Left ventricle myocardium superior (tissue), 1 donor: ENCODE measurements at regions not wholly inside any gene's neighbourhood (a gene's known extent, or its start where the extent isn't known, plus 50 kb on each side); places are given as distances from the start of the nearest gene placed in this dataset.
A peak's percentile ranks its signal among the peaks of the same experiment; 100 is the strongest.

Experiments
- ATAC-seq: fragments of 200-7000 bp; cut with Tn5 transposase; one replicate; pipeline ENCODE4 v1.9.1; 2020; ENCODE audit warnings: mild to moderate bottlenecking, moderate library complexity
- DNase-seq: peaks from one replicate; pipeline ENCODE4 v3.0.0-alpha.2; 2020
- intact Hi-C: fragments of 100-400 bp; cut with micrococcal nuclease; formaldehyde crosslinking; loops from one replicate; pipeline ENCODE4 v1.11.0; 2022
- donor health status: DM: no; HTN: yes; CAD: no; lungs with severe emphysema.

DNA sequence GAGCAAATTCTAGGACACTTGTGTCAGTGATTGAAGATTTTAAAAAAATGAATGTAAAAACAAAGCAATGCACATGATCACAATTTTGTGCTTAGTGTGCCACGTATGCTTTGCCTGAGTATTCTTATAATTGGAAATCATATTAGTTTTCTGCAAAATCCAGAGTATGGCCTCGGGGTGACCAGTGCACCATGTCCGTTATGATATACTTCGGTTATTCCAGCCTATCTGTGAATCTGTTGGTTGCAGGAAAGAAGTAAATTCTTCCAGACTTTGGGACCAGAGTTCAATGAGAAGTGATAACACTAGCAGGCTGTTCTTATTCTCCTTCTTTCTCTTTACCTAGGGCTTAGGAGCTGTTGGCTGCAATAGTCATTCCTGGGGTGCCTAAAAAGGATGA, 152.0 kb upstream of the TMC3 start:
- ATAC-seq (no peak), DNase-seq (no peak)
- intact Hi-C loops, result no loop called here

DNA sequence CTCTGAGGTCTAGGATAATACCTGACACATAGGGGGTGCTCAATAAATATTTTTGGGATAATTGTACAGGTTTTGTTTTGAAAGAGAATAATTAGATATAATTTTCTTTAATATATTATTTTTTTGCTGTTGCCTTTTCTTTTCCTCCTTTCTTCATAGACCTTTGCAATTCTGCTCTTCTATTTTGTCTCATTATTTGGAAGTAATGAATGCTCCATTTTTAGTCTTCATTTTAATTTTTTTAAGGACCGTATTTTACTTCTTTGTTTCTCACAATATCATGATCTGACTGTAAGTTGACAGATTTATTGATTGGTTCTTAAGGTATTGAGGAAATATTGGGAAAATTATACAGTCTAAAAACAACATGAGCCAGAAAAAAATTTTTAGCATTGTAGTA, 150.5 kb upstream of the TMC3 start:
- ATAC-seq (no peak), DNase-seq (no peak)
- intact Hi-C loops, result no loop called here

DNA sequence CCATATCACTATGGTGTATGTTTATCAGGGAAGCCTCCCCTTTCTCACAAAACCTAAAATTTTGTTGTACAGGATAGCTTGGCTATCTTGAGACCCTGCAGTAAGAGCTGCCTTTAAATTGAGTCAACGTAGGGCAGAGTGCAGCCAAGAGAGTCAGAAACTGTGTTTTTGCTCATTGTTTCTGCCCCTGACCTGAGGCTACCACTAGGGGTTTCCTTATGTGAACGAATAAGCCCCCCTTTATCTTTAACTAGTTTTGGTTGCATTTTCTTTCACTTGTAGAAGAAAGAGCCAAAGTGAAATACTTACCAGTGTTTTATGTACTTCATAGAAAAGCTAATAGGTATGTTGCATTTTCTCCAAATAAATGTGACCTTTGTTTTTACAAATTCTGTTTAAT, 149.9 kb upstream of the TMC3 start:
- intact Hi-C loops, result no loop called here
- ATAC-seq (no peak), DNase-seq (no peak)

DNA sequence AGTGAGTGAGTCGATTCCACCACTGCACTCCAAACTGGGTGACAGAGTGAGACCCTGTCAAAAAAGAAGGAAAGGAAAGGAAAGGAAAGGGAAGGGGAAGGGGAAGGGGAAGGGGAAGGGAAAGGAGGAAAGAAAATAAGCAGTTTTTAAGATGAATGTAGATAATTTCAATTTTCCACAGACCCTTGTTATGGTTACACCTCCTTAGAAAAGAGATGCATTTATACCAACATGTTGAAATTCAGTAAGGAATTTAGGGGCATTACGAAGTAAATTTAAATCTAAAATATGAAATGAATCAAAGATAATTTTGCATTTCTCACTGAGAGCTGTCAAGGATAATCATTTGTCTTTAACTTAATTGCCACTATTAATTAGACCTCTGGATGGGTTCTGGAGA, 146.5 kb upstream of the TMC3 start:
- DNase-seq (no peak), ATAC-seq (no peak)
- intact Hi-C loops, result no loop called here

DNA sequence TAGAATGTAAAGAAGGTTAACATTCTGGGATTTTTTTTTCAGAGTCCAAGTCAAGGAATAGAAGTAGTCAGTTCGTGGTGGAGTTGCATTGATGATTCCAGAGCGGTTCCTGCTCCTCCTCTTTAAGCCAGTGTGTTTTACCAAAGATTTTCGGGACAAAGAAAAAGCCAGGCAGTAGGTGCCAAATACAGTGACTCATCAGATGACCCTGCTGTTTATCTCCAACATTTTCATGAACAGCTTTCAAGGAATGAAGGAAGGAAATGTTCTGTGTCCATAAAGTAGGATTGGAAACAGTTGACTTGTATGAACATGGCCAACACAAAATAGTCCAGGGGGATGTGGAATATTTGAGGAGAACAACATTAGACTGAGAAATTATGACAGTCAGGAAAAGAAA, 142.4 kb upstream of the TMC3 start:
- ATAC-seq (no peak), DNase-seq (no peak)
- intact Hi-C loops, result no loop called here

DNA sequence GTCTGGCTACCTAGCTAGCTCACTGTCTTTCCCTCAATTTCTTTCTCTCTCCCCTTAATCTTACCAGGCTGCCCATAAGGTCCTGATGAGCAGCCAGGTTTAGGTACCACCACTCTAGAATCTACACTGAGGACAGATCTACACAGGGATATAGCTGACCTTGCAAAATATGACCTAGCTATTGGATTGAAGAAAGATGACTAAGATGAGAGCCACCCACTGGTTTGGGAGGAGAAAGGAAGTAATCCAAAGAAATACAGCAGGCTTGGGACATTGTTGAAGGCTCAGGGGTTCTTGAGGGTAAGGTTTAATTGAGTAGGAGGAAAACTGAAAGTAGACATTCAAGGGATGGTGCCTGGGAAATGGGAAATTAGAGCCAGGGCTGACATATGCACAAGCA, 142.0 kb upstream of the TMC3 start:
- intact Hi-C loops, result no loop called here
- DNase-seq, result no peak

DNA sequence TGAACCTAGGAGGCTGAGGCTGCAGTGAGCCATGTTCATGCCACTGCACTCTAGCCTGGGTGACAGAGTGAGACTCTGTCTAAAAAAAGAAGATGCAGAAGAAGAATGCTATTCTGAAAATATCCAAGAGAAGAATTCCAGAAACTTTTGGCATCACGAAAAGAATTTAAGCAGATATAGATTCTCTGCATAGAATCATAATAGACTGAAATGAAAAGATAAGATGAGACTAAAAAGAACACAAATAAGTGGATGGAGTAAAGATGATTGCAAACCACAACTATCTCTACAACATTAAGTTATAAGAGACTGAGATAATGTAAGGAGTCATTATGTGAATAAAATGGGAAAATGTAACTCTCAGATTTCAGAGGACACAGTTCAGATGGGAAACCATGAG, 140.7 kb upstream of the TMC3 start:
- intact Hi-C loops, result no loop called here
- ATAC-seq (no peak), DNase-seq (no peak)

More for the DNA sequence above, 142.0 kb upstream of the TMC3 start:
- no peak for ATAC-seq

DNA sequence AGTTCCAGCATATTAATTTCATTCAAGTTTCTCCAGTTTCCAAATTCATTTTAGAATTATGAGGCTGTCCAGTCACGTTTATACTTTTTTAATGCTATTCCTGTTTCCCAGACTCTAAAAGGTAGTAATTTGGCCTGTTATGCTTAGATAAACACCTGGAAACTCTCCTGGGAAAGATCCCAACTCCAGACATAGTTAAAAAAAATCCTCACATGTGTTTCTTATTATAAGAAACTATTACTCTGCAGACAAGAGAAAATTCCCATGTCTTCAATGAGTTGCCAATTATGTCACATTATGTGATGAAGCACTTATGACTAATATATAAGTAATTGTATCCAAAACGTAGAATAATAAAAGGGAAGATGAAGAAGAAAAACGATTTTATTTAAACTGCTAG, 137.1 kb upstream of the TMC3 start:
- no peak for DNase-seq
- intact Hi-C loops, result no loop called here
- ATAC-seq, result no peak

DNA sequence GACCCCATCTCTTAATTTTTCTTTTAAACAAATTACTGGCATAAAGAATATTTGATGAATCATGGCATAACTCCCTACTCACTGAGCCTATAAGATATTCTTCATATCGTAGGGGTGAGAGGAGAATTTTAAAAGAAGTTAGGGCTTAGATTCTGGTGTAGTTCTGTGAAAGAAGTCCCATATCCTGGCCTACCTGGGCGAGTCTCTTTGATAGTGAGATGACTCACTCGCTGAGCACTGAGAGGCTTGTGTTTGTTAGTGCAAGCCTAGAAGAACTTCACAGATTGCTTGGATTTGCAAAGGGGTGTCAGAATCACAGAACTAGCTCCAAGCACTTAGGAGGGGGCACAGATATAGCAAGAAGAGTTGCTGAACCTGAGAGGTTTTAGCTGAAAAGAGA, 133.8 kb upstream of the TMC3 start:
- ATAC-seq (no peak), DNase-seq (no peak)
- intact Hi-C loops, result no loop called here

DNA sequence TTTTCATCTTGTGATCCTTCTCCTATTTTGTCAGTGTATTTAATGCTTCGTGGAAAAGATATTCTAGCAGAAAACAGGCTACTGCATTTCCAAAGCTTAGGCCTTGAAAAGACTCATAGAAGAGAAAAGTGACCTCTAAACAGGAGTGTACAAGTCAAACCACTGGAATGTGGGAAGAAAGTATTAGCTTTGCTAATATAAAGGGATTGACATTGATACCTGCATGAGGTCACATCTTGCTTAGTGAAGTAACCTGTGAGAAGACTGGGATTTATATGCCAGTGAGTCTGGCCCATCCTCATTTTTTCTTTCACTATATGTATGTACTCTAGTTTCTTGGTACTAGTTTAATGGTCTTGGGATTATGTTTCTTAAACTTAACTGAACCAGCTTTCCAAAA, 132.9 kb upstream of the TMC3 start:
- intact Hi-C loops, result no loop called here
- DNase-seq (no peak), ATAC-seq (no peak)

DNA sequence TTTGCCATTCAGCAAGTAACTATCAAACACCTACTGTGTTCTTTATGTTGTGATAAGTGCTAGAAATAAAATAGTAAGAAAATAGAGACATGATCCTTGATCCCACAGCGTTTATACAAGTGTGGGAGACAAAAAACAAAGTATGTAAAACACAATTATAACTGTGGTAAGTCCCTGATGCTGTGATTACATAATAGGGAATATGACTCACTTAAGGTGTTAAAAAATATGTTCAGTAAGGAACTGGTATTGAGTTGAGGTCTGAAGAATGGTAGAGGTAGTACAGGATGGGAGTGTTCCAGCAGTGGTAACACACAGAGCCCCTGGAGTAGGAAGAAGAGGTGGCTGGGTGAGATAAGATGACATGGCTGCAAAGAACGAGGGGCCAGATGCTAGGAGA, 132.1 kb upstream of the TMC3 start:
- intact Hi-C loops, result no loop called here
- ATAC-seq (no peak), DNase-seq (no peak)

DNA sequence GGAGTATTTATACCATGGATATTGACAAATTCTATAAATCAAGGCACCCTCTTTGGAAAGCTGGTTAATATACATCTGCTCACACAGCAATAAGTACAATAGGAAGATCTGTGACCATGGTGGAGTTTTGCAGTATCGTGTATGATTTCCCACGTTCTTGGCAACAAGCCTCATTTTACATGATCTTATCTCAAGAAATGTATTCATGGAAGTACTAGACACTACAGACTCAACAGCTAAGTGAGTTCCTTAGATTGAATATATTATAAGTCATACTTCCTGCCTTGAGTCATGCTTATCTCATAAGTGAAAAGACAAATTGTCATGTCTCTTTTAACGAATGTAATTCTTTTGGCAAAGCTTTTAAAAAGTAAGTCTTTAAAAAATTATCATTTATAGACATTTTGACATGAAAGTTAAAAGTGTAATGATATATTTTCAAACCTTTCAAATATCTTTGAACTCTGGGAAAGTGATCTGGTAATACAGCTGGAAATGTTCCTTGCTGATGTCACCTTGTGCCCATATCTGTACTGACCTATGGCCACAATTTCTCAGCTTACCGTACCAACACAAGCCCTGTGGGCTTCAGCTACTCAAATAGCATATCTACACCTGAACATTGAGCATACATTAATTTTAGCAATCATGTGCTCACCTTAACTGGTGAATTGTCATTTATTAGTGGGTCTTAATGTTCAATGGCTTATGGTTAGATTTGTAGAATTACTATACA, 130.3 kb upstream of the TMC3 start:
- intact Hi-C loops, result no loop called here
- DNase-seq, result no peak
- no peak for ATAC-seq

DNA sequence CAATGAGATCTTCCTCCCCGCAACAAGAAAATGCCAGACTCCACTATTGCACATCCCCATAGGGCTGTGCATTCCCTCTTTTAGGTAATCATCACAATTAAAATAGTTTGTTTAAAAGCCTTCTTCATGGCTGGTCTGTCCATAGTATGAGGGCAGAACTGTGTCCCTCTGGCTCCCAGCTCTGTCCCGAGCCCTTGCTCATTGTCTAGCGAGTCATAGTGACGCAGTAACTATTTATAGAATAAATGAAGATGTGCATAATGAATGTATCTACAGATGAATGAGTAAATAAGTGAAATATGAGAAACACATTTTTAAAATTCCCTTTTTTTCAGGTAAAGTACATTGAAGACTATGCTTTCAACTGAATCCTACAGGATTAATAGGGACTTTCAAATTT, 128.4 kb upstream of the TMC3 start:
- ATAC-seq (no peak), DNase-seq (no peak)
- intact Hi-C loops, result no loop called here

DNA sequence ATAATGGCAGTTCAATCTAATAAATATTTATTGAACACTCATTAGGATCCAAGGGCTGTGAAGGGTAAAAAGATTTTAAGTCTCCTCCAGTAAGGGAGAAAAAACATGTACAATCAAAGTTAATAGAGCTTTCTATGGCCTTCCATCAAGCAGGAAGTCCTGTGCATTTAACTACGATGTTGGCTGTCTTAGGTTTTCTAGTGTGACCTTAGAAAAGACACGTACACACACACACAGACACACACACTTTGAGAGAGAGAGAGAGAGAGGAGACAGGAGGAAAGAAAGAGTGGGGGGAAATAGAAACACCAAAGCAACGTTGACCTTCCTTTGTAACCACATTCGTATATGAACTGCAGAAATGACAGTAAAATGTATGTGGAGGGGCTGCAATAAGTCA, 126.1 kb upstream of the TMC3 start:
- intact Hi-C loops, result no loop called here
- no peak for ATAC-seq
- DNase-seq, result no peak

DNA sequence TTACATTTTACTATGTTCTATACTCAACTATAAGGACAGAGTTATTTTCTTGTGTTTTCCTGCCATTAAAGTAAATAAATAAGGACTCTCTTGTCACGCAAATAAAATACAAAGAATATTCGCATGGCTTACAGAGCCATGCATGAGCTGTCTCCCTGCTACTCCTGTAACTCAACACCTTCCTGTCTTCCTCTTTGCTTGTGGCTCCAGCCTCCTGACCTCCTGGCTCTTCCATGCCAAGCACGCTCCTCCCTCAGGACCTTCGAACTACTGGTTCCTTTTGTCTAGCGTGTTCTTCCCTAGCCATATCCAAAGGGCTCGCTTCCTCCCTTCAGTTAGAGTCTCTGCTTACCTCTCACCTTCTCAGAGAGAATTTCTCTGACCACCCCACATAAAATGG, 124.3 kb upstream of the TMC3 start:
- intact Hi-C loops, result no loop called here
- no peak for DNase-seq
- no peak for ATAC-seq

DNA sequence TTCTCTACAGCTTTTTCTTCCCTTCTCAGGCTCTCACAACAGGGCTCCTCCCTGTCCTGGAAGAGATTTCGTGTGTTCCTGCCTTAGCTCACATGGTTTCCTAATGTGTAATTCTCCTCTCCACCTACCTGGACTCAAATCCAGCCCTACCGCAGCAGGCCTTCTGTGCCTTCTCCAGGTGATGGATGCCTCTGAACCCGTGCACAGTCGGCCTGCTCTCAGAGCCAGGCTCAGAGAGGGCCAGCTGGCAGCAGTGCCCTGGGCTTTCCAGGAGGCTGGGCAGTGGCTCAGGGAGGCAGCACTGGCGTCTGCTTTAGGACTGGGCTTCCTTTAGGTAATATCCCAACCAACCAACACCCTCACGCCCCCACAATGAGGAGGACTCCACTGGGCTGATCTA, 123.2 kb upstream of the TMC3 start:
- no peak for ATAC-seq
- no peak for DNase-seq
- intact Hi-C loops, result no loop called here

DNA sequence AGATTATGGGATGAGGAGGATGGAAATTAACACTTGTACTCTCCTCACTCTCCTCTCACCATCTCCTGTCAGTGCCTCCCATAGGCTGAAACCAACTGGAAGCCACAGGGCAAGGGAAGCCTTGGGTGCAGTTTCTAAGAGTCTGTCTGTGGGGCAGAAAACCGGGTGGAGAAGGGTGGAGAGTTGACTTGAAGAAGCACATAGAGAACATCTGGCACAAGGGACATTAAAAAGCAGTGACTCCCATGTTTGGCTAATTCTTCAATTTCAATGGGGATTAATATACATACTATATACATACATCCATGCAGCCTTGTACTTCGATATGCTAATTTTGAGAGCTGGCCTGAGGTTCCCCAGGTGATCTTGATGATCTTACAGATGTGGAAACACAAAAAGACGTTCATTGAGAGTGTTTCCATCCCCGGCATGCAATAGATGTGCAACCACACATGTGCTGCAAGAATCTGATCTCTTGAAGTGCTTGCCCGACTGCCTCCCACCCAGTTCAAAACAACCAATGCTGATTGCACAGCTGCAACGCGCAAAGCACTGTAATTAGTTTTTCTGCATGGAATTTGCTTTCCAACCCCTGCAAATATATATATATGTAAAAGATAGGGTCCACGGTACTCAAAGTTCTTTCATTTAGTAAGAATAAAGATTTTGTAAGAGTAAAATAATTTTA, 121.9 kb upstream of the TMC3 start:
- intact Hi-C loops, result no loop called here

DNA sequence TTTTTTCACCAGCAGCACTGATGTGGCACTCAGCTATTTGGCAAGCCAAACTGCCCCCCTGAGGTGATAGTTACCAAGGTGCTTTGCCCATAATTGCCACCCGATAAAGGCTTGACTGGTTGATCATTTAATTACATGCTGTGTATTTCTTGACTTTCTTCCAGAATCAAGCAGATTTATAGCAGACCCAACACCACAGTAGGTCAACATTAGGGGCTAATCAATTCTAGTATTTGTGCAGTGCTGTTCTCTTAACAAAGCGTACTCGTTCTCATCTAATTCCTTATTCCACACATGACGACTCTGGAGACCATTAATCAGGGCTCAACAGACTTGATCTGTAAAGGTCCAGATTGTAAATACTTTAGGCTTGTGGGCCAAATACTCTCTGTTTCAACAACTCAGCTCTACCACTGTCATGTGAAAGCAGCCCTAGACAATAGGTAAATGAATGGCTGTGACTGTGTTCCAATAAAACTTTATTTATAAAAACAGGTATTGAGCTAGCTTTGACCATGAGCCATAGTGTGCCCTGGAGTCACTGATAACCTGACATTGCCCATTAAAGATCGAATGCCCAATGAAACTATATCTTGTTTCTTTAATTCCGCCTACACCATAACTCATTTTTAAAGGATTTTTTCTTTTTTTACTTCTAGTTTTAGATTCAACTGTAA, 119.1 kb upstream of the TMC3 start:
- intact Hi-C loops, result no loop called here
- ATAC-seq (no peak), DNase-seq (no peak)

More for the DNA sequence above, 121.9 kb upstream of the TMC3 start:
- DNase-seq (no peak), ATAC-seq (no peak)

DNA sequence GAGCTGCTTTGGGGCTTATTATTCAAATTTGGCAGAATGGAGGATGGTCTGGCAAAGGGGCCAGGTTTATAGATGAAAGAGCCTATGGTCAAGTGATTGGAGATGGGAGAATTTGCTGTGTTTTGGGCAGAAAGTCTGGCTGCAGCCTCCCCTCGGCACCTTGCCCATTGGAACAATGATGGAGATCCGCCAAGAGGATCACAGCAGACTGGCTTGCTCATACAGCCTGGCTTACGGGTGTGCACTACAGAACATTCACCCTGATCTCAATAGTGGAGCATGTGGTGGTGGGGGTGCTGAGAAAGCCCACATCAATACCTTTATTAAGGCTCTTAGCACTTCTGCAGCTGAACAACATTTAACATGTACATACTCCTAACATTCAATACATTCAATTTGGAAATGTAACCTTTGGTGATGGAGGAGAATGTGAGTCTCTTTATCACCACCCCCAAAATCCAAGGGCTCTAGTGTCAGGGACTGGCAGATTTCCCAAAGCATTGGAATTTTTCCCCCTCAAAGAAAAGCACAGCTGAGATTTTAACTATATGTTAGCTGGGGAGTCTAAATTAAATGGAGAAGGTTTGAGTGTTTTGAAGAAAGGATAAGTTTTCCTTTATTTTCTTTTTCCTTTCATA, 118.4 kb upstream of the TMC3 start:
- ATAC-seq, result peak; percentile 20
- DNase-seq, result no peak
- intact Hi-C loops, result no loop called here

DNA sequence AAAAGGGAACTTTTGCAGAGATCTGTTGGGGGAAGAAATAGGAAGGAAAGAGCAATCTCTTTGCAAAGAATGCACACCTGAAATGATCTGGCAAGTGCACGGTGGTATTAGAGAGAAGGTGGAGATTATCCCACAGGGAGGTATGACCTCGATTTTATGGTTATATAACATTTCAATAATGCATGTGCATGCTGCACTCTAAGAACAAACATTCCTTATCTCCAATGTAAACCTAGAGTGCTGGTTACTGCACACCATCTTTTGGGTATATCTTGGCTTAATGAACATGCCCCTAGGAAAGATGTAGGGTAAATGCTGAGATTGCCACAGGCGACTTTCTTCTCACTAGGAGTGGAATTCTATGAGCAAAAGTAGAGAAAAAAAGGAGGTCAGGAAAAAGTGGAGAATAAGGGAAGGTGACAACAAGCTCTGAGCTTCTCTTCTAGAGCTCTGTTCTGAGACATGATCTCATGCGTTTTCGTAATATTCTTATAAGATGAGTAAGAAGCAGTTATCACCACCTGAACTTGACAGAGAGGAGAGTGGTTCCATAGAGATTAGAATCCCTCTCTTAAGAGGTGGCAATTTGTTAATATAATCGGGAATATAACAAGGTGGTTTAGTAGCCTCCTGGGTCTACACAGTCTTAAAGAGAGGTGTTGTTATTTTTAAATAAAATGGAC, 117.5 kb upstream of the TMC3 start:
- intact Hi-C loops, result no loop called here
- DNase-seq, result no peak
- no peak for ATAC-seq
